K562 (cell line): ENCODE measurements at regions not wholly inside any gene's neighbourhood (a gene's known extent, or its start where the extent isn't known, plus 50 kb on each side); places are given as distances from the start of the nearest gene placed in this dataset.

ENCODE experiments used
- ATAC-seq: fragments of 200-7000 bp; cut with Tn5 transposase; 3 replicates; pipeline ENCODE4 v1.9.1; 2020; ENCODE audit warnings: moderate library complexity
- BruUV-seq: library from RNA; stranded (reverse); fragments of 400-500 nt; replicated peaks from 2 replicates; lab custom pipeline; 2021; lab: Mats Ljungman, UMichigan
- CTCF ChIA-PET: fragments of 300-600 bp; formaldehyde crosslinking; extraction: SDS; loops from one replicate; lab custom pipeline; 2021; ENCODE audit warnings: low intra/inter-chr PET ratio; lab: Yijun Ruan, JAX
- POLR2A ChIA-PET: fragments of 300-600, 350-650 bp; sonication (Branson Sonifier 250); formaldehyde crosslinking; extraction: SDS; loops from one replicate; lab custom pipeline; 2021; ENCODE audit warnings: antibody characterized with exemption, inconsistent platforms; lab: Yijun Ruan, JAX
- DNase-seq, 4 experiments: peaks; one replicate each; pipeline versions ENCODE4 v3.0.0 to v3.0.0-alpha.2; 2011 to 2018; ENCODE audit warnings: low spot score in 3 of 4, mixed read lengths in 3 of 4; ENCODE audit errors: extremely low read depth in 1 of 4
- FAIRE-seq: peaks from 2 replicates; lab custom pipeline; 2011; peaks lifted over from hg19 to GRCh38; lab: Jason Lieb, UNC
- H2AFZ ChIP-seq: 2 replicates; pipeline ENCODE4 v1.6.0; 2011; ENCODE audit warnings: low read depth, low read length, control low read depth, inconsistent platforms
- H3K27ac ChIP-seq: fragments of 200-600 bp; 3 replicates; pipeline ENCODE4 v1.8.0; 2011; ENCODE audit warnings: low read depth, mild to moderate bottlenecking, control low read depth, inconsistent platforms, low read length, moderate library complexity, mixed read lengths; ENCODE audit errors: extremely low read depth
- H3K27me3 ChIP-seq, 2 experiments: fragments of 300-600 bp in 1 of 2; 2 replicates in 1 of 2; 3 replicates in 1 of 2; pipeline versions ENCODE4 v1.6.0 to v1.8.0; 2011; ENCODE audit warnings: inconsistent platforms in 2 of 2, low read length in 2 of 2, mild to moderate bottlenecking in 1 of 2, mixed read lengths in 1 of 2, moderate library complexity in 1 of 2; ENCODE audit not compliant: control insufficient read depth in 2 of 2, insufficient read depth in 2 of 2
- H3K36me3 ChIP-seq: fragments of 300-600 bp; 3 replicates; pipeline ENCODE4 v1.8.0; 2011; ENCODE audit warnings: mild to moderate bottlenecking, low read length, inconsistent platforms; ENCODE audit not compliant: control insufficient read depth, insufficient read depth
- H3K4me1 ChIP-seq, 2 experiments: fragments of 200-600 bp in 1 of 2; replicated peaks in 1 of 2; 2 replicates in 1 of 2; 3 replicates in 1 of 2; pipeline versions ENCODE4 v1.5.1 to v1.8.0; 2011; ENCODE audit warnings: inconsistent platforms in 2 of 2, low read length in 2 of 2, mild to moderate bottlenecking in 1 of 2, mixed read lengths in 1 of 2, moderate library complexity in 1 of 2; ENCODE audit not compliant: control insufficient read depth in 2 of 2, insufficient read depth in 2 of 2
- H3K4me2 ChIP-seq: 2 replicates; pipeline ENCODE4 v1.6.1; 2011; ENCODE audit warnings: low read length, control low read depth, inconsistent platforms, mixed read lengths; ENCODE audit not compliant: insufficient read depth
- H3K4me3 ChIP-seq: fragments of 200-600 bp; sonication (generic), shearing (Covaris generic); 2 replicates; pipeline ENCODE4 v1.5.1; 2016; ENCODE audit warnings: control low read depth, inconsistent platforms
- H3K79me2 ChIP-seq: fragments of 200-600 bp; 3 replicates; pipeline ENCODE4 v1.8.0; 2011; ENCODE audit warnings: low read length, inconsistent platforms; ENCODE audit not compliant: control insufficient read depth, insufficient read depth
- H3K9ac ChIP-seq, 2 experiments: 2 replicates each; pipeline versions ENCODE4 v1.6.0 to v1.6.1; 2011; ENCODE audit warnings: low read depth in 2 of 2, low read length in 2 of 2, control low read depth in 1 of 2, inconsistent platforms in 1 of 2, mild to moderate bottlenecking in 1 of 2, mixed read lengths in 1 of 2; ENCODE audit not compliant: insufficient read depth in 1 of 2
- H3K9me1 ChIP-seq: one replicate; pipeline ENCODE4 v1.6.0; 2011; ENCODE audit warnings: inconsistent platforms, mild to moderate bottlenecking, low read length, moderate library complexity; ENCODE audit not compliant: control insufficient read depth, insufficient read depth
- H3K9me3 ChIP-seq: replicated peaks from 2 replicates; pipeline ENCODE4 v1.5.1; 2011; ENCODE audit warnings: low read depth, low read length, inconsistent platforms; ENCODE audit not compliant: control insufficient read depth, insufficient read depth
- H4K20me1 ChIP-seq: replicated peaks from 2 replicates; pipeline ENCODE4 v1.6.1; 2011; ENCODE audit warnings: low read length, inconsistent platforms, mixed read lengths; ENCODE audit not compliant: control insufficient read depth, insufficient read depth
- CBFA2T2 ChIP-seq: fragments of 450-650 bp; conservative IDR thresholded peaks from 2 replicates; pipeline ENCODE4 v1.6.1; 2017; ENCODE audit warnings: mild to moderate bottlenecking
- CREM ChIP-seq: IDR thresholded peaks from 2 replicates; pipeline ENCODE4 v1.6.1; 2014; ENCODE audit warnings: antibody characterized with exemption, low read depth
- EGR1 ChIP-seq: fragments of 450-650 bp; conservative IDR thresholded peaks from 2 replicates; pipeline ENCODE4 v1.6.1; 2017; ENCODE audit warnings: mild to moderate bottlenecking
- NCOA2 ChIP-seq, 2 experiments: fragments of 450-650 bp; IDR thresholded peaks; 2 replicates each; pipeline ENCODE4 v1.6.1; 2018; ENCODE audit warnings: mild to moderate bottlenecking in 2 of 2, moderate library complexity in 1 of 2; ENCODE audit not compliant: partially characterized antibody in 2 of 2
- SRF ChIP-seq, 2 experiments: fragments of 250-450, 450-650 bp in 1 of 2; sonication (Bioruptor Pico) in 1 of 2; sonication (generic) in 1 of 2; formaldehyde crosslinking; IDR thresholded peaks; 2 replicates each; pipeline versions ENCODE4 v1.5.0 to v1.5.1; 2020 to 2022; ENCODE audit warnings: mild to moderate bottlenecking in 1 of 2, missing genetic modification reagents in 1 of 2
- THRAP3 ChIP-seq: fragments of 450-650 bp; IDR thresholded peaks from 2 replicates; pipeline ENCODE4 v1.6.1; 2016; ENCODE audit warnings: mild to moderate bottlenecking, inconsistent platforms, borderline replicate concordance
- ZFP30 ChIP-seq: fragments of 250-450 bp; sonication (Bioruptor Pico); IDR thresholded peaks from 2 replicates; pipeline ENCODE4 v1.8.0; 2022; ENCODE audit warnings: moderate library complexity, mild to moderate bottlenecking, inconsistent platforms, borderline replicate concordance
- WGBS: fragments of 100-300 bp; shearing (Covaris generic); methylation state at CpG from one replicate; pipeline ENCODE4 v1.1.6; 2016; ENCODE audit warnings: low coverage, mixed read lengths; ENCODE audit not compliant: insufficient coverage; ENCODE audit errors: missing lambda C conversion rate; 5-methylcytosine and 5-hydroxymethylcytosine counted together
- in situ Hi-C: fragments of 300-500 bp; cut with MboI; formaldehyde crosslinking; loops from 4 replicates; pipeline ENCODE4 v1.15.0; 2018; ENCODE audit warnings: inconsistent platforms, mixed read lengths
- intact Hi-C: fragments of 100-400 bp; cut with micrococcal nuclease; formaldehyde crosslinking; loops from 2 replicates; pipeline ENCODE4 v1.14.2; 2022
- TF ChIP-seq, protein P1 (sequence below): IDR thresholded peaks from 2 replicates; pipeline ENCODE4 v1.6.1; 2016; ENCODE audit warnings: missing genetic modification characterization, missing compliant biosample characterization
- TF ChIP-seq, protein P2 (sequence below): sonication (generic); formaldehyde crosslinking; IDR thresholded peaks from 2 replicates; pipeline ENCODE4 v1.8.0; 2022; ENCODE audit warnings: missing genetic modification reagents, mild to moderate bottlenecking, borderline replicate concordance
- TF ChIP-seq, protein P3 (sequence below): fragments of 250-450 bp; sonication (Bioruptor Pico); IDR thresholded peaks from 2 replicates; pipeline ENCODE4 v1.8.0; 2021; ENCODE audit warnings: mild to moderate bottlenecking, moderate library complexity

DNA sequence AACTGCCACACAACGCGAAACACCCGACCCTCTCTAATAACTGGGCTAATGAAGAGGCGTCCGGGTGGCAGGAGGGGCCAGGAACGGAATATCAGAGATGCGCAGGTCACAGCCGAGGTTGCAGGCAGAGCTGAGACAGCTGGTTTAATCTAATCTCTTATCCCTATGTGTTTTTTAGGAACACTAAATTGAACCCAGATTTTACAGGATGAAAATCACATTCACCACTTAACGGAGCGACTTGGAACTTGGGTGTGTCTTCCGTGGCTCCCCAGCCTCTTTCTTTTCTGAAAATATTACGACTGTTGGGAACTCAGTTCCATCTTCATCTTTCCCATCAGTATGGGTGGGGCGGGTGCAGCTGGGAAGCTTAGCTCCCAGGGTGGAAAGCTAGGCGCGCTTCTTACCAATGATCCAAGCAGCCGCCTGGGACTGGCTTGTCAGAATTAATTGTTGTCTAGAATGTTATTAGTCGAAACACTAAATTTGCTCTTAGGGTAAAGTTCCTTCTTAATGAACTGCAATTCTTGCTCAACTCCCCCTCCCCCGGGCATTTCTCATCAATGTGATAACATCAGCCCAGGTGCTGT is 92.5 kb downstream of the IRX2 start (continued):
- TF ChIP-seq, protein P1, sequence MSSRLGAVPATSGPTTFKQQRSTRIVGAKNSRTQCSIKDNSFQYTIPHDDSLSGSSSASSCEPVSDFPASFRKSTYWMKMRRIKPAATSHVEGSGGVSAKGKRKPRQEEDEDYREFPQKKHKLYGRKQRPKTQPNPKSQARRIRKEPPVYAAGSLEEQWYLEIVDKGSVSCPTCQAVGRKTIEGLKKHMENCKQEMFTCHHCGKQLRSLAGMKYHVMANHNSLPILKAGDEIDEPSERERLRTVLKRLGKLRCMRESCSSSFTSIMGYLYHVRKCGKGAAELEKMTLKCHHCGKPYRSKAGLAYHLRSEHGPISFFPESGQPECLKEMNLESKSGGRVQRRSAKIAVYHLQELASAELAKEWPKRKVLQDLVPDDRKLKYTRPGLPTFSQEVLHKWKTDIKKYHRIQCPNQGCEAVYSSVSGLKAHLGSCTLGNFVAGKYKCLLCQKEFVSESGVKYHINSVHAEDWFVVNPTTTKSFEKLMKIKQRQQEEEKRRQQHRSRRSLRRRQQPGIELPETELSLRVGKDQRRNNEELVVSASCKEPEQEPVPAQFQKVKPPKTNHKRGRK, result no peak
- no peak for TF ChIP-seq EGR1
- TF ChIP-seq, protein P2, sequence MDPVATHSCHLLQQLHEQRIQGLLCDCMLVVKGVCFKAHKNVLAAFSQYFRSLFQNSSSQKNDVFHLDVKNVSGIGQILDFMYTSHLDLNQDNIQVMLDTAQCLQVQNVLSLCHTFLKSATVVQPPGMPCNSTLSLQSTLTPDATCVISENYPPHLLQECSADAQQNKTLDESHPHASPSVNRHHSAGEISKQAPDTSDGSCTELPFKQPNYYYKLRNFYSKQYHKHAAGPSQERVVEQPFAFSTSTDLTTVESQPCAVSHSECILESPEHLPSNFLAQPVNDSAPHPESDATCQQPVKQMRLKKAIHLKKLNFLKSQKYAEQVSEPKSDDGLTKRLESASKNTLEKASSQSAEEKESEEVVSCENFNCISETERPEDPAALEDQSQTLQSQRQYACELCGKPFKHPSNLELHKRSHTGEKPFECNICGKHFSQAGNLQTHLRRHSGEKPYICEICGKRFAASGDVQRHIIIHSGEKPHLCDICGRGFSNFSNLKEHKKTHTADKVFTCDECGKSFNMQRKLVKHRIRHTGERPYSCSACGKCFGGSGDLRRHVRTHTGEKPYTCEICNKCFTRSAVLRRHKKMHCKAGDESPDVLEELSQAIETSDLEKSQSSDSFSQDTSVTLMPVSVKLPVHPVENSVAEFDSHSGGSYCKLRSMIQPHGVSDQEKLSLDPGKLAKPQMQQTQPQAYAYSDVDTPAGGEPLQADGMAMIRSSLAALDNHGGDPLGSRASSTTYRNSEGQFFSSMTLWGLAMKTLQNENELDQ (CRISPR knock-in tag), result no peak
- TF ChIP-seq, protein P3, sequence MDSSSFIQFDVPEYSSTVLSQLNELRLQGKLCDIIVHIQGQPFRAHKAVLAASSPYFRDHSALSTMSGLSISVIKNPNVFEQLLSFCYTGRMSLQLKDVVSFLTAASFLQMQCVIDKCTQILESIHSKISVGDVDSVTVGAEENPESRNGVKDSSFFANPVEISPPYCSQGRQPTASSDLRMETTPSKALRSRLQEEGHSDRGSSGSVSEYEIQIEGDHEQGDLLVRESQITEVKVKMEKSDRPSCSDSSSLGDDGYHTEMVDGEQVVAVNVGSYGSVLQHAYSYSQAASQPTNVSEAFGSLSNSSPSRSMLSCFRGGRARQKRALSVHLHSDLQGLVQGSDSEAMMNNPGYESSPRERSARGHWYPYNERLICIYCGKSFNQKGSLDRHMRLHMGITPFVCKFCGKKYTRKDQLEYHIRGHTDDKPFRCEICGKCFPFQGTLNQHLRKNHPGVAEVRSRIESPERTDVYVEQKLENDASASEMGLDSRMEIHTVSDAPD (CRISPR knock-in tag), result no peak

DNA sequence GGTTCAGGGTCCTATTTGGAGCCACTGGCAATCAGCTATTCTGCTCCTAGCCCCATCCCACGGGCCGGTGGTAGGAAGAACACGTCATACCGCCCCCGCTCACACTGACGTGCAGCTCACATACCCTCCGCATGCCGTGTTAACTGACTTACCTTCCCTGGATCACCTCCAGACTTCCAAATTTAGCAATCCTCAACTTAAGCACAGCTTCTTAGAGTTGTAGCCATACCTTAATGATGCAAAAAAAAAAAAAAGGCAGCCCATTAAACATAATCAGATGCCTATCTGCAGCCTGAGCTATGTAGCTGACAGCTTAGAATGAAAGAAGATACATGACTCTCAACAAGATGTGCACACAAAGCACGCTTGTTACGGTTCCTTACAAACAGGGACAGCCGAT is 93.0 kb downstream of the IRX2 start:
- ATAC-seq (no peak), DNase-seq (no peak), FAIRE-seq (no peak)
- Histone ChIP-seq H2AFZ (no peak overlapping the region), H3K9me3 (no peaks in the 10 kb centered on the region), H3K36me3 (no peaks in the 10 kb centered on the region), H3K9ac (no peak overlapping the region), H3K4me2 (no peak overlapping the region), H3K4me3 (no peak overlapping the region), H3K79me2 (no peaks in the 10 kb centered on the region), H3K4me1 (no peaks in the 10 kb centered on the region), H4K20me1 (no peaks in the 10 kb centered on the region; the same call in 1 of the 2 replicates), H3K9me1 (no peaks in the 10 kb centered on the region), H3K27me3 (peaks cover 6 to 43% of the 10 kb centered on the region in 2 experiments; a peak in 3 of 5 replicates), H3K27ac (no peak overlapping the region)
- BruUV-seq, result no TSS peak
- no peak for TF ChIP-seq CBFA2T2
- no peak for TF ChIP-seq ZFP30
- TF ChIP-seq SRF (CRISPR knock-in tag; IDR thresholded peaks at IDR 0.05), result no peak
- 0 out of 2 replicates have a peak, but pooled peaks have one; percentile 17 for TF ChIP-seq CREM
- TF ChIP-seq NCOA2 (IDR thresholded peaks at IDR 0.05; ENCODE audit: partially characterized antibody in 2 of 2), result no peak
- TF ChIP-seq THRAP3, result no peak
- TF ChIP-seq EGR1, result peak; percentile 66
- in situ Hi-C loops (no loop called here), intact Hi-C loops (no loop called here)
- CTCF ChIA-PET, result no interaction called here
- 2% methylated on average over 11 of the region's 11 CpGs for WGBS
- POLR2A ChIA-PET, result interaction anchor here (0.5 kb wide), 1 partner anchor 226 kb away, joined by 4 read pairs; no protein-coding TSS in a partner anchor
